HG02798 (cell line): ENCODE measurements at regions not wholly inside any gene's neighbourhood (a gene's known extent, or its start where the extent isn't known, plus 50 kb on each side); places are given as distances from the start of the nearest gene placed in this dataset.
A peak's percentile ranks its signal among the peaks of the same experiment; 100 is the strongest.
"Not testable (repeated sequence)": the region's sequence is repeated elsewhere in the genome, so short reads cannot be mapped to it uniquely, and the experiment has no call there.

Experiments
- ATAC-seq: cut with Tn5 transposase; IDR thresholded peaks from one replicate; pipeline ENCODE4 v1.9.1; 2021; ENCODE audit warnings: mild to moderate bottlenecking; ENCODE audit not compliant: unreplicated experiment, poor library complexity

- ATAC-seq = no peak
These were observed 50.4 kb upstream of the PRSS23 start for GRCh38 chr11:86749821-86750401.

GRCh38 chr11:86749376-86749775 lies 51.0 kb upstream of the PRSS23 start:
- ATAC-seq = no peak

GRCh38 chr11:86748296-86748695 lies 52.0 kb upstream of the PRSS23 start:
- ATAC-seq = no peak

GRCh38 chr11:86747801-86748200 lies 52.5 kb upstream of the PRSS23 start:
- no peak for ATAC-seq

GRCh38 chr11:86746514-86746913 lies 53.8 kb upstream of the PRSS23 start:
- no peak for ATAC-seq

GRCh38 chr11:86745571-86745970 lies 54.8 kb upstream of the PRSS23 start:
- ATAC-seq = no peak

GRCh38 chr11:86743223-86744118 lies 56.9 kb upstream of the PRSS23 start:
- ATAC-seq = peak; percentile 60

GRCh38 chr11:86741839-86742805 lies 58.2 kb upstream of the PRSS23 start:
- ATAC-seq = no peak

- ATAC-seq = no peak
These were observed 58.9 kb upstream of the PRSS23 start for GRCh38 chr11:86741484-86741835.

GRCh38 chr11:86740628-86741483 lies 59.5 kb upstream of the PRSS23 start:
- no peak for ATAC-seq

GRCh38 chr11:86738568-86738967 lies 61.8 kb upstream of the PRSS23 start:
- no peak for ATAC-seq

GRCh38 chr11:86737737-86738136 lies 62.6 kb upstream of the PRSS23 start:
- no peak for ATAC-seq

- ATAC-seq = no peak
These were observed 63.1 kb upstream of the PRSS23 start for GRCh38 chr11:86737230-86737629.

GRCh38 chr11:86736291-86737143 lies 63.8 kb upstream of the PRSS23 start:
- ATAC-seq = no peak

- ATAC-seq = no peak
These were observed 63.3 kb upstream of the ME3 start for GRCh38 chr11:86735451-86736290.

- ATAC-seq = not testable (repeated sequence)
These were observed 60.3 kb upstream of the ME3 start for GRCh38 chr11:86732739-86733138.

GRCh38 chr11:86732286-86732685 lies 59.9 kb upstream of the ME3 start:
- not testable (repeated sequence) for ATAC-seq

GRCh38 chr11:86729576-86729975 lies 57.2 kb upstream of the ME3 start:
- not testable (repeated sequence) for ATAC-seq
